Esophagus squamous epithelium (tissue), 4 donors: ENCODE measurements at regions not wholly inside any gene's neighbourhood (a gene's known extent, or its start where the extent isn't known, plus 50 kb on each side); places are given as distances from the start of the nearest gene placed in this dataset.

ENCODE experiments used
- CTCF ChIP-seq, 6 experiments: fragments of 450-650 bp in 4 of 6; fragments of 200-600 bp in 2 of 6; sonication (generic) in 2 of 6; IDR thresholded peaks; one replicate each; pipeline ENCODE4 v1.5.1; 2016 to 2019; ENCODE audit warnings: antibody characterized with exemption in 6 of 6, mild to moderate bottlenecking in 4 of 6, moderate library complexity in 4 of 6
- POLR2A ChIP-seq, 4 donors: fragments of 450-650 bp; IDR thresholded peaks; one replicate each; pipeline ENCODE4 v1.6.1; 2017; ENCODE audit warnings: antibody characterized with exemption in 4 of 4, mild to moderate bottlenecking in 4 of 4, moderate library complexity in 3 of 4

DNA sequence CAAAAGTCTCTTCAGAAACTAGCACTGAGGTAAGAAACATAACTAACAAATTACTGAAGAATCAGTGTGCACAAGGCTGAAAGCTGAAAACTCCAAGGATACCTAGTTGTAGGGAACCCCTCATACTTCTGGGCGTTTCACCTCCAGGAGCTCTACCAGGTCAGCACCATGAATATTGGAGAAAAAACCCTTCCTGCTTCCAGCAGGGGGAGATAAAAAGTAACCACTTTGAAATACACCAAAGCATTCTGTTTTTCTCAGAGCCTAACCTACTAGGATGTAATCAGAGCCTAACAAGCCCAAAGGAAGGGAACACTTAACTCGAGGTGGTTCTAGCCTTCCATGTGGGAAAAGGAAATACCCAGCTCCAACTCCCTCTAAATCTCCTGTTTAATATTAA, 175.8 kb upstream of the MME start:
- peak in 2 of 6 experiments; percentile 16 to 23 for TF ChIP-seq CTCF (IDR thresholded peaks at IDR 0.05)
- TF ChIP-seq POLR2A (IDR thresholded peaks at IDR 0.05), result no peak
